GM12891 (cell line): ENCODE measurements at regions not wholly inside any gene's neighbourhood (a gene's known extent, or its start where the extent isn't known, plus 50 kb on each side); places are given as distances from the start of the nearest gene placed in this dataset.

Experiments
- PAX5 ChIP-seq: IDR thresholded peaks from 2 replicates; pipeline ENCODE4 v1.6.1; 2011; ENCODE audit warnings: low read length, moderate library complexity, mild to moderate bottlenecking; ENCODE audit not compliant: insufficient read depth, severe bottlenecking
- POLR2A ChIP-seq: IDR thresholded peaks from 2 replicates; pipeline ENCODE4 v1.6.1; 2011; ENCODE audit warnings: low read depth, low read length, control low read depth
- POLR2AphosphoS5 ChIP-seq: IDR thresholded peaks from 2 replicates; pipeline ENCODE4 v1.6.1; 2011; ENCODE audit warnings: low read depth, low read length, control low read depth
- SPI1 ChIP-seq: IDR thresholded peaks from 2 replicates; pipeline ENCODE4 v1.6.1; 2011; ENCODE audit warnings: low read depth, low read length, control low read depth
- TAF1 ChIP-seq: IDR thresholded peaks from 2 replicates; pipeline ENCODE4 v1.6.1; 2011; ENCODE audit warnings: low read depth, low read length, control low read depth

GRCh38 chr18:25516121-25516520 is 164.2 kb upstream of the ZNF521 start:
- no peak for TF ChIP-seq POLR2AphosphoS5
- TF ChIP-seq POLR2A, result no peak
- TF ChIP-seq SPI1, result no peak
- no peak for TF ChIP-seq TAF1
- no peak for TF ChIP-seq PAX5
